ENCODE measurements at regions not wholly inside any gene's neighbourhood (a gene's known extent, or its start where the extent isn't known, plus 50 kb on each side); places are given as distances from the start of the nearest gene placed in this dataset.

DNA sequence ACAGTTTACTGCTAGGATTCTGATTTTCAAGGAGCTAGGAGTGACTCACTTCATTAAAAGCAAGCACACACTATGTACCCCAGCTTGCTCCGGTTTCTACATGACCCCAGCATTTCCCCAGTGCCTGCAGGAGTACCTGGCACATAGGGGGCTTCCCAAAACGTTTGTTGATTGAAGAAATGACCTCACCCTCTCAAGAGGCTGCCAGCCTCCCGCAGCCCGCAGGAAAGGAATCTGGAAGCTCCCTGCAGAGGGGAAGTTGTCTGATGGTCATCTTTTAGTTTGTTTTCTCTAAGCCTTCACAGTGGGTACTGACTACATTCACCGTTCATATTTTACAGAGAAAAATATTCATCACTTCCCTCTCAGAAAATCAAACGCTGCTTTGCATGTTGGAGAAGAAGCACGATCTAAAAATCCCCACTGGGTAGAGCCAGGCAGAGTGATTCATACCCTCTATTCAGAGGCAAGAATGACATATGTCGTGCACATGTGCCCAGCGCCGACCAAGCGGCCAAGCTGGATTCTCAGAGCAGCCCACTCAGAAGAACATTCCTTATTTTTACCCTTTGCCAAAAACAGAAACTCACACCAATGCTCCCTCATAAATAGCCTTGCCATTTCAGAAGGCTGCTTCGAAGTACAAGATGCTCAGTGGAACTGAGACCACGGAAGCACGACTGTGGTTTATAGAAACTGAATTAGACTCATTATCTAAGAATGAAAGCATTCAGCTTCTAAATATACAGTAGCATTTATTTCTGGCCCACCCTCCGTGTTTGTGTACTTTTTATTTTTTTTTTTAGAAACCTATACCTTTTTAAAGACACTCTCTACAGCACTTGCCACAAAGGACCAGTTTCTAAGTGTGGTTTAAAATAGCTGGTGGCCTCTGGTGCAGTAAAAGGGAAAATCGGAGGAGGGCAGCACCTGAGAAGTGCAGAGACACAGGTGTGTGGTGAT, 143.2 kb downstream of the MIS18A start:
- TF ChIP-seq, protein P1, sequence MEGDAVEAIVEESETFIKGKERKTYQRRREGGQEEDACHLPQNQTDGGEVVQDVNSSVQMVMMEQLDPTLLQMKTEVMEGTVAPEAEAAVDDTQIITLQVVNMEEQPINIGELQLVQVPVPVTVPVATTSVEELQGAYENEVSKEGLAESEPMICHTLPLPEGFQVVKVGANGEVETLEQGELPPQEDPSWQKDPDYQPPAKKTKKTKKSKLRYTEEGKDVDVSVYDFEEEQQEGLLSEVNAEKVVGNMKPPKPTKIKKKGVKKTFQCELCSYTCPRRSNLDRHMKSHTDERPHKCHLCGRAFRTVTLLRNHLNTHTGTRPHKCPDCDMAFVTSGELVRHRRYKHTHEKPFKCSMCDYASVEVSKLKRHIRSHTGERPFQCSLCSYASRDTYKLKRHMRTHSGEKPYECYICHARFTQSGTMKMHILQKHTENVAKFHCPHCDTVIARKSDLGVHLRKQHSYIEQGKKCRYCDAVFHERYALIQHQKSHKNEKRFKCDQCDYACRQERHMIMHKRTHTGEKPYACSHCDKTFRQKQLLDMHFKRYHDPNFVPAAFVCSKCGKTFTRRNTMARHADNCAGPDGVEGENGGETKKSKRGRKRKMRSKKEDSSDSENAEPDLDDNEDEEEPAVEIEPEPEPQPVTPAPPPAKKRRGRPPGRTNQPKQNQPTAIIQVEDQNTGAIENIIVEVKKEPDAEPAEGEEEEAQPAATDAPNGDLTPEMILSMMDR (IDR thresholded peaks at IDR 0.05), result no peak
- TF ChIP-seq EP300 (IDR thresholded peaks at IDR 0.05) (no peak), POLR2AphosphoS5 (IDR thresholded peaks at IDR 0.05) (no peak), POLR2A (IDR thresholded peaks at IDR 0.05) (no peak)
- Histone ChIP-seq H3K27ac (no peak overlapping the region), H3K9me3 (peaks cover 0 to 2% (median 0%) of the 10 kb centered on the region in 4 donors), H3K36me3 (no peaks in the 10 kb centered on the region), H3K27me3 (no peaks in the 10 kb centered on the region), H3K4me1 (peaks cover 0 to 6% (median 0%) of the 10 kb centered on the region in 4 donors), H3K4me3 (no peak overlapping the region)
- intact Hi-C loops (cut with DNase I), result no loop called here
- 62 to 67% methylated on average over 16 of the region's 16 CpGs for WGBS, 2 donors
- no peak for DNase-seq

DNA sequence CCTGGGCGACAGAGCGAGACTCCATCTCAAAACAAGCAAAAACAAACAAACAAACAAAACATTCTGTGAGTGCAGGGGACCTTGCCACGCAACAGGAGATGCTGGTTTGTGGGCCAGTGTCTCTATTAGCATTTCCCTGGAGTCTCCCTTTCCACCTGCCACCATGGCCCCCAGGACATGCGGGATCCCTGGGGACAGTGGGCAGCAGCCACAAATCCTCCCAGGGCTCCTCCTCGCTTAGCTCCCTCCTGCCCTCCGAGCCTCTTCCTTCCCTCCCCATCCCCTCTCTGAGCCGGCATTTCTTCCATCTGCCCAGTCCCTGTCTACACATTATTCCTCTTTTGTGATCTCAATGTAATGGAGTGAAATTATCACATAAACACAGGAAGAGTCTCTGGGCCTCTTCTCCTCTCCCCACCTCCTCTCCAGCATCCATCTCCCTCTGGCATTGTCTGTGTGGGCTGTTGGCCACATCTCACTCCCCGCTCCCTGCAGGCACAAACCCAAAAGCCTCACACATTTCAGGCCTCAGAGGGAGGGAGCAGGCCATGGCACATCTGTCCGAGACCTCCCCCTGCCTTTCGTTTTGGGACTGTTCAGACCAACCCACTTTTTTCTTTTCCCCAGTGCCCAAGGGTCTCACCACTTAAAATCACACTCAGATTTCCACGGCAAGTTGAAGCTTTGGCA, 144.3 kb downstream of the MIS18A start:
- peaks cover 0 to 2% (median 0%) of the 10 kb centered on the region in 4 donors for H3K9me3 ChIP-seq
- intact Hi-C loops (cut with DNase I), result no loop called here
- DNase-seq, result no peak
- no peak overlapping the region for H3K27ac ChIP-seq
- peaks cover 0 to 6% (median 0%) of the 10 kb centered on the region in 4 donors for H3K4me1 ChIP-seq
- H3K36me3 ChIP-seq, result no peaks in the 10 kb centered on the region
- TF ChIP-seq, protein P1 (IDR thresholded peaks at IDR 0.05), result no peak
- no peak for TF ChIP-seq POLR2AphosphoS5 (IDR thresholded peaks at IDR 0.05)
- no peak for TF ChIP-seq POLR2A (IDR thresholded peaks at IDR 0.05)
- no peak for TF ChIP-seq EP300 (IDR thresholded peaks at IDR 0.05)
- H3K27me3 ChIP-seq, result no peaks in the 10 kb centered on the region
- no peak overlapping the region for H3K4me3 ChIP-seq
- WGBS, 2 donors, result 63 to 64% methylated on average over 11 of the region's 11 CpGs

DNA sequence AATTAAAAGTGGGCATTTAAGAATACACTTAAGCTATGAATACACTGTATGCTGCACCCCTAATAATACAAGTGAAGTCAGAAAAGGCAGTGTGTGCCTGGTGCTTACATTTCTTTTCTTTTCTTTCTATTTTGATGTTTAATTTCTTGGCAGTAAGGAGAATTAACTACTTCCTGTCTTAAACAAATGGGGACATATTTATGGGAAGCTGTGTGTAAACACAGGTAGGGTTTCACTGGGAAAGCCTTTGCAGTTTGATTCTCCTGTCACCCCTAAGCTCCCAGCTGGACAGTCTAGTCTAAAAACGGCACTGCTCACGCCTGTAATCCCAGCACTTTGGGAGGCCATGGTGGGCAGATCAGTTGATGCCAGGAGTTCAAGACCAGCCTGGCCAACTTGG, 146.0 kb downstream of the MIS18A start:
- H3K36me3 ChIP-seq, result no peaks in the 10 kb centered on the region
- no peak overlapping the region for H3K27ac ChIP-seq
- no peak for TF ChIP-seq EP300 (IDR thresholded peaks at IDR 0.05)
- TF ChIP-seq, protein P1 (IDR thresholded peaks at IDR 0.05), result no peak
- TF ChIP-seq POLR2AphosphoS5 (IDR thresholded peaks at IDR 0.05), result no peak
- TF ChIP-seq POLR2A (IDR thresholded peaks at IDR 0.05), result no peak
- 41 to 49% methylated on average over 2 of the region's 2 CpGs for WGBS, 2 donors
- H3K9me3 ChIP-seq, result peaks cover 0 to 6% (median 1%) of the 10 kb centered on the region in 4 donors
- H3K4me3 ChIP-seq, result no peak overlapping the region
- peaks cover 0 to 6% (median 0%) of the 10 kb centered on the region in 4 donors for H3K4me1 ChIP-seq
- no peak for DNase-seq
- H3K27me3 ChIP-seq, result no peaks in the 10 kb centered on the region
- intact Hi-C loops (cut with DNase I), result no loop called here

DNA sequence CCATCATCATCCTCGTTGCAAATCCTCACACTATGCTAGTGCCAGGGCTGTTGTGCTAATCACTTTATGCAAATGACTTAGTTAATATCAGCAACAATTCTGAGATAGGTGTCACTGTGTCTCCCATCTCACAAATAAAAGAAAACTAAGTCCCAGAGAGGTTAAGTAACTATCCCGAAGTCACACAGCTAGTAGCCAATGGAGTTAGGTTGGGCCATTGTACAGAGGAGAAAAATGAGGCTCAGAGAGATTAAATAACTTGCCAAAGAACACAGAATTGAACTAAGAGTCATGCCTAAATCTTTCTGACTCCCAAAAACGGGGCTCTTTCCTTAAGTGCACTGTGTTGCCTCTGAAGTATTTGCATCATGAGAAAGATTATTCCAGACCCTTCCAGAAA, 146.4 kb downstream of the MIS18A start:
- no peak for DNase-seq
- Histone ChIP-seq H3K27me3 (no peaks in the 10 kb centered on the region), H3K27ac (no peak overlapping the region), H3K9me3 (peaks cover 0 to 6% (median 1%) of the 10 kb centered on the region in 4 donors), H3K36me3 (no peaks in the 10 kb centered on the region), H3K4me1 (peaks cover 0 to 6% (median 0%) of the 10 kb centered on the region in 4 donors), H3K4me3 (no peak overlapping the region)
- WGBS, 2 donors, result 75 to 82% methylated on average over 3 of the region's 3 CpGs
- intact Hi-C loops (cut with DNase I), result no loop called here
- no peak for TF ChIP-seq EP300 (IDR thresholded peaks at IDR 0.05)
- no peak for TF ChIP-seq POLR2AphosphoS5 (IDR thresholded peaks at IDR 0.05)
- TF ChIP-seq, protein P1 (IDR thresholded peaks at IDR 0.05), result no peak
- no peak for TF ChIP-seq POLR2A (IDR thresholded peaks at IDR 0.05)
